Neural progenitor cell (in vitro differentiated cells): ENCODE measurements at regions not wholly inside any gene's neighbourhood (a gene's known extent, or its start where the extent isn't known, plus 50 kb on each side); places are given as distances from the start of the nearest gene placed in this dataset.

Experiments
- DNase-seq: peaks from one replicate; pipeline ENCODE4 v3.0.0-alpha.2; 2016; ENCODE audit warnings: low spot score
- H2AFZ ChIP-seq: fragments of 200-600 bp; sonication (generic); replicated peaks from 2 replicates; pipeline ENCODE4 v1.6.1; 2016; ENCODE audit warnings: antibody characterized with exemption
- H3F3A ChIP-seq: fragments of 200-600 bp; sonication (generic); 2 replicates; pipeline ENCODE4 v1.6.1; 2016; ENCODE audit warnings: antibody characterized with exemption, low read depth
- H3K27ac ChIP-seq: fragments of 200-600 bp; sonication (generic); 2 replicates; pipeline ENCODE4 v1.5.1; 2016; ENCODE audit warnings: mild to moderate bottlenecking
- H3K27me3 ChIP-seq: fragments of 200-600 bp; sonication (generic); 2 replicates; pipeline ENCODE4 v1.6.1; 2016; ENCODE audit warnings: mild to moderate bottlenecking, moderate library complexity
- H3K36me3 ChIP-seq: fragments of 200-600 bp; sonication (generic); 2 replicates; pipeline ENCODE4 v1.5.1; 2016
- H3K4me1 ChIP-seq: fragments of 200-600 bp; sonication (generic); 2 replicates; pipeline ENCODE4 v1.6.1; 2016; ENCODE audit warnings: mixed run types
- H3K4me2 ChIP-seq: fragments of 200-600 bp; sonication (generic); 2 replicates; pipeline ENCODE4 v1.6.1; 2016
- H3K4me3 ChIP-seq: fragments of 200-600 bp; sonication (generic); 2 replicates; pipeline ENCODE4 v1.5.1; 2016
- H3K79me2 ChIP-seq: fragments of 200-600 bp; sonication (generic); 2 replicates; pipeline ENCODE4 v1.6.1; 2016; ENCODE audit warnings: low read depth
- H3K9ac ChIP-seq: fragments of 200-600 bp; sonication (generic); 2 replicates; pipeline ENCODE4 v1.6.1; 2016
- H3K9me3 ChIP-seq: fragments of 200-600 bp; sonication (generic); 2 replicates; pipeline ENCODE4 v1.5.1; 2016; ENCODE audit warnings: low read depth
- H4K20me1 ChIP-seq: fragments of 200-600 bp; sonication (generic); 2 replicates; pipeline ENCODE4 v1.6.1; 2016; ENCODE audit warnings: low read depth
- H3K27ac Mint-ChIP-seq: 3 replicates; pipeline ENCODE4 v1.8.0; 2021; ENCODE audit warnings: mixed read lengths
- H3K27me3 Mint-ChIP-seq: 2 replicates; pipeline ENCODE4 v1.8.0; 2022; ENCODE audit warnings: low read depth, mild to moderate bottlenecking, inconsistent platforms, moderate library complexity, mixed read lengths; ENCODE audit not compliant: insufficient read depth
- H3K36me3 Mint-ChIP-seq: 3 replicates; pipeline ENCODE4 v1.8.0; 2021; ENCODE audit warnings: mixed read lengths
- H3K4me1 Mint-ChIP-seq: 3 replicates; pipeline ENCODE4 v1.8.0; 2021; ENCODE audit warnings: mixed read lengths
- H3K4me3 Mint-ChIP-seq: 3 replicates; pipeline ENCODE4 v1.8.0; 2021; ENCODE audit warnings: mild to moderate bottlenecking, moderate library complexity, mixed read lengths
- H3K9me3 Mint-ChIP-seq: 3 replicates; pipeline ENCODE4 v1.8.0; 2020; ENCODE audit warnings: mixed read lengths
- EZH2 ChIP-seq: fragments of 200-600 bp; sonication (generic); IDR thresholded peaks from 2 replicates; pipeline ENCODE4 v1.6.1; 2017; ENCODE audit warnings: antibody characterized with exemption, mild to moderate bottlenecking, moderate library complexity
- EZH2phosphoT487 ChIP-seq: fragments of 200-600 bp; sonication (generic); IDR thresholded peaks from 2 replicates; pipeline ENCODE4 v1.6.1; 2017; ENCODE audit warnings: antibody characterized with exemption
- TF ChIP-seq, protein P1 (sequence below): fragments of 200-600 bp; sonication (generic); IDR thresholded peaks from 2 replicates; pipeline ENCODE4 v1.5.1; 2017; ENCODE audit warnings: antibody characterized with exemption, mild to moderate bottlenecking

DNA sequence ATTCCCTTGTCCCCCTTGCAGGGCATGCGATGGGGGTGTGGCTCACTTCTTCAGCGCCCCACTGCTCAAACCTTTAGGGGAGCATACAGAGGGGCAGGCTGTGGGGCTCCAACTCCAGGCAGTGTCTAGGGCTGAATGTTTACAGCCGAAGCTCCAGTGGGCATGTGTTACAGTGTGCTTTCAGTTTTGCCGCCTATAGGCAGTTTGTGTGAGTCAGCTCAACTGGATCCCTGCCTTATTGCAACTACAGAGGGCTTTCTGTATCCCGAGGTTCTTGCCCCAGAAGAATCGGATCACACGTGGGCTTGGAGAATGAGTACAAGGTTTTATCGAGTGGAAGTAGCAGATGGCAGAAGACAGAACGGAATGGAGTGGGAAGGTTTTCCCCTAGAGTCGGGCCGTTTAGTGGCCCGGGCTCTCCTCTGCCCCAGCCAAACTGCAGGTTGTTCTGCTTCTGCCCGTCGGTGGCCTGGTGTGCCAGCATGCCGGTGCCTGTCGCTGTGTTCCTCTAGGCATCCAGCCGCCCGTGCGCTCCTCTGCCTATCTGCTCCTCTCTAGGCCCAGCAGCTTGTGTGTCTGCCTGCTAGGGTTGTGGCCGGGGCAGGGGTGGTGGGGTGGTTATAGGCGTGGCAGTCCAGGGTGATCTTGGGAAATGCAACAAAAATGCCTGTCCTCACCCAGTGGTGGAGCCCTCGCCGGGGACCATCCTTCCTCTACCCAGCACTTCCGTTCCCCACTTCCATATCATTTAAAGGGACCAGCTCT, 435.9 kb upstream of the SGCG start:
- TF ChIP-seq EZH2 (no peak), EZH2phosphoT487 (no peak)
- TF ChIP-seq, protein P1, sequence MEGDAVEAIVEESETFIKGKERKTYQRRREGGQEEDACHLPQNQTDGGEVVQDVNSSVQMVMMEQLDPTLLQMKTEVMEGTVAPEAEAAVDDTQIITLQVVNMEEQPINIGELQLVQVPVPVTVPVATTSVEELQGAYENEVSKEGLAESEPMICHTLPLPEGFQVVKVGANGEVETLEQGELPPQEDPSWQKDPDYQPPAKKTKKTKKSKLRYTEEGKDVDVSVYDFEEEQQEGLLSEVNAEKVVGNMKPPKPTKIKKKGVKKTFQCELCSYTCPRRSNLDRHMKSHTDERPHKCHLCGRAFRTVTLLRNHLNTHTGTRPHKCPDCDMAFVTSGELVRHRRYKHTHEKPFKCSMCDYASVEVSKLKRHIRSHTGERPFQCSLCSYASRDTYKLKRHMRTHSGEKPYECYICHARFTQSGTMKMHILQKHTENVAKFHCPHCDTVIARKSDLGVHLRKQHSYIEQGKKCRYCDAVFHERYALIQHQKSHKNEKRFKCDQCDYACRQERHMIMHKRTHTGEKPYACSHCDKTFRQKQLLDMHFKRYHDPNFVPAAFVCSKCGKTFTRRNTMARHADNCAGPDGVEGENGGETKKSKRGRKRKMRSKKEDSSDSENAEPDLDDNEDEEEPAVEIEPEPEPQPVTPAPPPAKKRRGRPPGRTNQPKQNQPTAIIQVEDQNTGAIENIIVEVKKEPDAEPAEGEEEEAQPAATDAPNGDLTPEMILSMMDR, result no peak
- Mint-ChIP-seq H3K4me1 (no peaks in the 10 kb centered on the region), H3K9me3 (peaks cover 5% of the 10 kb centered on the region), H3K36me3 (no peaks in the 10 kb centered on the region), H3K4me3 (no peak overlapping the region), H3K27ac (no peak overlapping the region), H3K27me3 (peaks cover 5% of the 10 kb centered on the region)
- no peak overlapping the region for H3K4me3 ChIP-seq
- no peaks in the 10 kb centered on the region for H3K79me2 ChIP-seq
- peak overlapping the region; percentile 26 for H2AFZ ChIP-seq
- no peak overlapping the region for H3K27ac ChIP-seq
- no peak for DNase-seq
- H3K36me3 ChIP-seq, result no peaks in the 10 kb centered on the region
- no peaks in the 10 kb centered on the region for H3K27me3 ChIP-seq
- H3K4me2 ChIP-seq, result no peak overlapping the region
- no peaks in the 10 kb centered on the region for H4K20me1 ChIP-seq
- H3F3A ChIP-seq, result no peaks in the 10 kb centered on the region
- H3K4me1 ChIP-seq, result no peaks in the 10 kb centered on the region
- no peak overlapping the region for H3K9ac ChIP-seq
- no peaks in the 10 kb centered on the region for H3K9me3 ChIP-seq

GRCh38 chr13:22748866-22749577, 431.8 kb upstream of the SGCG start:
- Histone ChIP-seq H3F3A (no peaks in the 10 kb centered on the region), H3K36me3 (no peaks in the 10 kb centered on the region), H3K27ac (no peak overlapping the region), H2AFZ (peak overlapping the region; percentile 76), H3K27me3 (no peaks in the 10 kb centered on the region), H3K9ac (no peak overlapping the region), H4K20me1 (no peaks in the 10 kb centered on the region), H3K4me1 (no peaks in the 10 kb centered on the region), H3K79me2 (no peaks in the 10 kb centered on the region), H3K9me3 (no peaks in the 10 kb centered on the region), H3K4me2 (no peak overlapping the region), H3K4me3 (no peak overlapping the region)
- no peak for DNase-seq
- H3K36me3 Mint-ChIP-seq, result no peaks in the 10 kb centered on the region
- H3K4me3 Mint-ChIP-seq, result no peak overlapping the region
- H3K27ac Mint-ChIP-seq, result no peak overlapping the region
- no peaks in the 10 kb centered on the region for H3K4me1 Mint-ChIP-seq
- TF ChIP-seq EZH2phosphoT487, result no peak
- no peak for TF ChIP-seq EZH2
- TF ChIP-seq, protein P1, result no peak
- H3K9me3 Mint-ChIP-seq, result peaks cover 17% of the 10 kb centered on the region
- peaks cover 6% of the 10 kb centered on the region for H3K27me3 Mint-ChIP-seq

GRCh38 chr13:22749626-22750025, 431.2 kb upstream of the SGCG start:
- no peak overlapping the region for H2AFZ ChIP-seq
- Mint-ChIP-seq H3K27ac (no peak overlapping the region), H3K9me3 (peaks cover 23% of the 10 kb centered on the region)

More at GRCh38 chr13:22749626-22750025, 431.2 kb upstream of the SGCG start:
- Histone ChIP-seq H3K79me2 (no peaks in the 10 kb centered on the region), H3K9me3 (no peaks in the 10 kb centered on the region), H3K36me3 (no peaks in the 10 kb centered on the region), H3K27me3 (no peaks in the 10 kb centered on the region), H3K4me3 (no peak overlapping the region), H3K4me2 (no peak overlapping the region), H3F3A (no peaks in the 10 kb centered on the region), H4K20me1 (no peaks in the 10 kb centered on the region), H3K9ac (no peak overlapping the region), H3K27ac (no peak overlapping the region), H3K4me1 (no peaks in the 10 kb centered on the region)
- H3K36me3 Mint-ChIP-seq, result no peaks in the 10 kb centered on the region
- no peak for DNase-seq
- no peak overlapping the region for H3K4me3 Mint-ChIP-seq
- no peaks in the 10 kb centered on the region for H3K4me1 Mint-ChIP-seq
- H3K27me3 Mint-ChIP-seq, result peaks cover 11% of the 10 kb centered on the region
- no peak for TF ChIP-seq EZH2phosphoT487
- TF ChIP-seq EZH2, result no peak
- TF ChIP-seq, protein P1, result no peak
